ENCODE measurements at regions not wholly inside any gene's neighbourhood (a gene's known extent, or its start where the extent isn't known, plus 50 kb on each side); places are given as distances from the start of the nearest gene placed in this dataset.

GRCh38 chr5:126028336-126028735, 394.9 kb upstream of the GRAMD2B start:
- TF ChIP-seq, protein P1, sequence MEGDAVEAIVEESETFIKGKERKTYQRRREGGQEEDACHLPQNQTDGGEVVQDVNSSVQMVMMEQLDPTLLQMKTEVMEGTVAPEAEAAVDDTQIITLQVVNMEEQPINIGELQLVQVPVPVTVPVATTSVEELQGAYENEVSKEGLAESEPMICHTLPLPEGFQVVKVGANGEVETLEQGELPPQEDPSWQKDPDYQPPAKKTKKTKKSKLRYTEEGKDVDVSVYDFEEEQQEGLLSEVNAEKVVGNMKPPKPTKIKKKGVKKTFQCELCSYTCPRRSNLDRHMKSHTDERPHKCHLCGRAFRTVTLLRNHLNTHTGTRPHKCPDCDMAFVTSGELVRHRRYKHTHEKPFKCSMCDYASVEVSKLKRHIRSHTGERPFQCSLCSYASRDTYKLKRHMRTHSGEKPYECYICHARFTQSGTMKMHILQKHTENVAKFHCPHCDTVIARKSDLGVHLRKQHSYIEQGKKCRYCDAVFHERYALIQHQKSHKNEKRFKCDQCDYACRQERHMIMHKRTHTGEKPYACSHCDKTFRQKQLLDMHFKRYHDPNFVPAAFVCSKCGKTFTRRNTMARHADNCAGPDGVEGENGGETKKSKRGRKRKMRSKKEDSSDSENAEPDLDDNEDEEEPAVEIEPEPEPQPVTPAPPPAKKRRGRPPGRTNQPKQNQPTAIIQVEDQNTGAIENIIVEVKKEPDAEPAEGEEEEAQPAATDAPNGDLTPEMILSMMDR (IDR thresholded peaks at IDR 0.05): no peak
- TF ChIP-seq POLR2A (IDR thresholded peaks at IDR 0.05): no peak
